GM19328 (cell line): ENCODE measurements at regions not wholly inside any gene's neighbourhood (a gene's known extent, or its start where the extent isn't known, plus 50 kb on each side); places are given as distances from the start of the nearest gene placed in this dataset.
"Not testable (repeated sequence)": the region's sequence is repeated elsewhere in the genome, so short reads cannot be mapped to it uniquely, and the experiment has no call there.

Experiments used
- ATAC-seq: cut with Tn5 transposase; IDR thresholded peaks from one replicate; pipeline ENCODE4 v1.9.1; 2021; ENCODE audit warnings: mild to moderate bottlenecking, moderate library complexity; ENCODE audit not compliant: unreplicated experiment

- ATAC-seq = no peak
These were observed 1011.9 kb downstream of the CDH8 start for GRCh38 chr16:61024180-61024900.

- ATAC-seq = no peak
These were observed 1021.4 kb downstream of the CDH8 start for GRCh38 chr16:61014869-61015268.

- ATAC-seq = no peak
These were observed 1028.5 kb downstream of the CDH8 start for GRCh38 chr16:61007694-61008093.

- no peak for ATAC-seq
These were observed 1030.3 kb downstream of the CDH8 start for GRCh38 chr16:61005952-61006351.

GRCh38 chr16:61002479-61003204 lies 1033.6 kb downstream of the CDH8 start:
- no peak for ATAC-seq

GRCh38 chr16:60991886-60992285 lies 1044.4 kb downstream of the CDH8 start:
- no peak for ATAC-seq

- no peak for ATAC-seq
These were observed 1046.6 kb downstream of the CDH8 start for GRCh38 chr16:60989592-60989991.

GRCh38 chr16:60979119-60979518 lies 1057.1 kb downstream of the CDH8 start:
- ATAC-seq = no peak

- ATAC-seq = no peak
These were observed 1086.4 kb downstream of the CDH8 start for GRCh38 chr16:60949800-60950199.

- ATAC-seq = no peak
These were observed 1091.0 kb downstream of the CDH8 start for GRCh38 chr16:60945225-60945624.

- ATAC-seq = not testable (repeated sequence)
These were observed 1100.0 kb downstream of the CDH8 start for GRCh38 chr16:60936189-60936588.

GRCh38 chr16:60932600-60932999 lies 1103.6 kb downstream of the CDH8 start:
- no peak for ATAC-seq

GRCh38 chr16:60930291-60930690 lies 1105.9 kb downstream of the CDH8 start:
- ATAC-seq = no peak

- ATAC-seq = no peak
These were observed 1113.3 kb downstream of the CDH8 start for GRCh38 chr16:60922920-60923319.

- ATAC-seq = no peak
These were observed 1121.9 kb downstream of the CDH8 start for GRCh38 chr16:60914334-60914733.

GRCh38 chr16:60907645-60908044 lies 1128.6 kb downstream of the CDH8 start:
- no peak for ATAC-seq

- no peak for ATAC-seq
These were observed 1130.4 kb downstream of the CDH8 start for GRCh38 chr16:60905811-60906210.

GRCh38 chr16:60902114-60902513 lies 1134.1 kb downstream of the CDH8 start:
- ATAC-seq = no peak

- ATAC-seq = no peak
These were observed 1153.4 kb downstream of the CDH8 start for GRCh38 chr16:60882816-60883215.

- no peak for ATAC-seq
These were observed 1183.6 kb downstream of the CDH8 start for GRCh38 chr16:60852635-60853034.

GRCh38 chr16:60821661-60822060 lies 1214.6 kb downstream of the CDH8 start:
- ATAC-seq = no peak

GRCh38 chr16:60820361-60820760 lies 1215.9 kb downstream of the CDH8 start:
- ATAC-seq = no peak
